Spleen (tissue), 11 donors: ENCODE measurements at regions not wholly inside any gene's neighbourhood (a gene's known extent, or its start where the extent isn't known, plus 50 kb on each side); places are given as distances from the start of the nearest gene placed in this dataset.

Source experiments
- DNase-seq: peaks from one replicate; pipeline ENCODE4 v3.0.0-alpha.2; 2020
- H3K27ac ChIP-seq, 8 donors: fragments of 200-600 bp; sonication (generic) in 7 of 8; 1 replicate in 4 of 8; 2 replicates in 4 of 8; pipeline versions ENCODE4 v1.5.0 to v1.8.0; 2016 to 2021; ENCODE audit warnings: inconsistent platforms in 4 of 8, mild to moderate bottlenecking in 4 of 8, moderate library complexity in 1 of 8
- H3K27me3 ChIP-seq, 7 donors: fragments of 200-600 bp; sonication (generic) in 6 of 7; replicated peaks in 1 of 7; 1 replicate in 4 of 7; 2 replicates in 3 of 7; pipeline versions ENCODE4 v1.5.0 to v1.8.0; 2016 to 2021; ENCODE audit warnings: inconsistent platforms in 3 of 7, mild to moderate bottlenecking in 1 of 7
- H3K36me3 ChIP-seq, 6 donors: fragments of 200-600 bp; sonication (generic) in 5 of 6; 1 replicate in 4 of 6; 2 replicates in 2 of 6; pipeline versions ENCODE4 v1.5.0 to v1.8.0; 2016 to 2021; ENCODE audit warnings: inconsistent platforms in 2 of 6
- H3K4me1 ChIP-seq, 6 donors: fragments of 200-600 bp; sonication (generic) in 5 of 6; 1 replicate in 3 of 6; 2 replicates in 3 of 6; pipeline versions ENCODE4 v1.5.0 to v1.8.0; 2016 to 2021; ENCODE audit warnings: inconsistent platforms in 3 of 6
- H3K4me3 ChIP-seq, 8 donors: fragments of 200-600 bp; sonication (generic) in 7 of 8; 1 replicate in 4 of 8; 2 replicates in 4 of 8; pipeline versions ENCODE4 v1.5.0 to v1.8.0; 2016 to 2021; ENCODE audit warnings: inconsistent platforms in 4 of 8, mild to moderate bottlenecking in 4 of 8, moderate library complexity in 2 of 8
- H3K9me3 ChIP-seq, 8 donors: fragments of 200-600 bp; sonication (generic) in 7 of 8; 1 replicate in 4 of 8; 2 replicates in 4 of 8; pipeline versions ENCODE4 v1.5.0 to v1.8.0; 2016 to 2021; ENCODE audit warnings: inconsistent platforms in 4 of 8
- POLR2A ChIP-seq, 3 donors: fragments of 450-650 bp; IDR thresholded peaks; one replicate each; pipeline ENCODE4 v1.5.1; 2017; ENCODE audit warnings: antibody characterized with exemption in 3 of 3, mild to moderate bottlenecking in 1 of 3
- POLR2AphosphoS5 ChIP-seq, 3 donors: sonication (generic); formaldehyde crosslinking; IDR thresholded peaks; one replicate each; pipeline ENCODE4 v1.5.1; 2017; ENCODE audit warnings: antibody characterized with exemption in 3 of 3
- WGBS, 5 donors: extraction: QIAGEN DNeasy Blood & Tissue Kit in 3 of 5; methylation state at CpG; one replicate each; pipeline versions ENCODE4 v1.1.5 to v1.1.7; 2013 to 2018; 5-methylcytosine and 5-hydroxymethylcytosine counted together
- intact Hi-C: fragments of 100-400 bp; cut with DNase I; formaldehyde crosslinking; loops from one replicate; pipeline ENCODE4 v1.15.0; 2023; ENCODE audit warnings: low total_unique reads
- TF ChIP-seq, protein P1 (sequence below), 11 experiments: fragments of 200-600 bp in 7 of 11; fragments of 450-650 bp in 4 of 11; sonication (generic) in 4 of 11; IDR thresholded peaks in 8 of 11; conservative IDR thresholded peaks in 3 of 11; 1 replicate in 7 of 11; 2 replicates in 4 of 11; pipeline versions ENCODE4 v1.4.0 to v1.8.0; 2016 to 2021; ENCODE audit warnings: antibody characterized with exemption in 11 of 11, inconsistent platforms in 4 of 11, mild to moderate bottlenecking in 1 of 11
- donor health status: healthy with polysubstance abuse.
- donor health status: DM: no; HTN: no; CAD: no; lungs with moderate emphysema.
- donor health status: DM: no; HTN: no; CAD: no.
- donor health status: Bipolar disorder and iron deficiency.
- donor health status: healthy.
- donor health status: DM: no; HTN: no; CAD: no.
- donor health status: DM: yes; HTN: yes; CAD: no.

DNA sequence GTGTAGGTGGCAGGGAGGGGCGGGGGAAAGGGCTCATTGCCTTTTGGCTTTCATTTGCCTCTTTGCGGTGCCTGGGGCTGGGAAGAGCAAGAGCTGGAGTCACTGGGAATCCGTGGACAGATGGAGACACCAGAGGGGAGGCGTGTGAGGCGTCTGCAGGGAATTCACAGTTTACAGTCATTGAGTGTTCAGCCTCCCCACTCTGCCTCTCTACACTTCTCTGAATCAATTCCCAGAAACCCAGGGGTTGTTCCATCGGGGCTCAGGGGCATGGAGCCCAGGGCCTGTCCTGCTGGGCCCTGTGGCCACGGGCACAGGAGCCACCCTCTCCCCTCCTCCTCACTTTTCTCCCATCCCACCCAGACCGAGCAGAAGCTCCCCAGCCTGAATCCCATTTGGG lies 160.5 kb upstream of the NAV2 start:
- no peaks in the 10 kb centered on the region for H3K27me3 ChIP-seq
- no peak overlapping the region for H3K4me3 ChIP-seq
- no peak overlapping the region for H3K27ac ChIP-seq
- TF ChIP-seq POLR2A (IDR thresholded peaks at IDR 0.05) (no peak), POLR2AphosphoS5 (IDR thresholded peaks at IDR 0.05) (no peak)
- TF ChIP-seq, protein P1, sequence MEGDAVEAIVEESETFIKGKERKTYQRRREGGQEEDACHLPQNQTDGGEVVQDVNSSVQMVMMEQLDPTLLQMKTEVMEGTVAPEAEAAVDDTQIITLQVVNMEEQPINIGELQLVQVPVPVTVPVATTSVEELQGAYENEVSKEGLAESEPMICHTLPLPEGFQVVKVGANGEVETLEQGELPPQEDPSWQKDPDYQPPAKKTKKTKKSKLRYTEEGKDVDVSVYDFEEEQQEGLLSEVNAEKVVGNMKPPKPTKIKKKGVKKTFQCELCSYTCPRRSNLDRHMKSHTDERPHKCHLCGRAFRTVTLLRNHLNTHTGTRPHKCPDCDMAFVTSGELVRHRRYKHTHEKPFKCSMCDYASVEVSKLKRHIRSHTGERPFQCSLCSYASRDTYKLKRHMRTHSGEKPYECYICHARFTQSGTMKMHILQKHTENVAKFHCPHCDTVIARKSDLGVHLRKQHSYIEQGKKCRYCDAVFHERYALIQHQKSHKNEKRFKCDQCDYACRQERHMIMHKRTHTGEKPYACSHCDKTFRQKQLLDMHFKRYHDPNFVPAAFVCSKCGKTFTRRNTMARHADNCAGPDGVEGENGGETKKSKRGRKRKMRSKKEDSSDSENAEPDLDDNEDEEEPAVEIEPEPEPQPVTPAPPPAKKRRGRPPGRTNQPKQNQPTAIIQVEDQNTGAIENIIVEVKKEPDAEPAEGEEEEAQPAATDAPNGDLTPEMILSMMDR (IDR thresholded peaks at IDR 0.05 in 8 of 11, conservative IDR thresholded peaks at IDR 0.05 in 3 of 11), result no peak
- WGBS, 5 donors, result 72 to 87% (median 80%) methylated on average over 8 of the region's 8 CpGs
- DNase-seq, result no peak
- intact Hi-C loops, result loop anchor here (5.0 kb wide), 3 partner anchors 240 to 475 kb away; no protein-coding TSS in a partner anchor
- peaks cover 0 to 4% (median 0%) of the 10 kb centered on the region in 6 donors for H3K4me1 ChIP-seq
- no peaks in the 10 kb centered on the region for H3K9me3 ChIP-seq
- H3K36me3 ChIP-seq, result no peaks in the 10 kb centered on the region

GRCh38 chr11:19551457-19551856 lies 161.2 kb upstream of the NAV2 start:
- no peaks in the 10 kb centered on the region for H3K9me3 ChIP-seq
- TF ChIP-seq, protein P1 (IDR thresholded peaks at IDR 0.05 in 8 of 11, conservative IDR thresholded peaks at IDR 0.05 in 3 of 11), result no peak
- no peak for TF ChIP-seq POLR2A (IDR thresholded peaks at IDR 0.05)
- TF ChIP-seq POLR2AphosphoS5 (IDR thresholded peaks at IDR 0.05), result no peak
- intact Hi-C loops, result loop anchor here (5.0 kb wide), 3 partner anchors 239 to 474 kb away; no protein-coding TSS in a partner anchor
- H3K27ac ChIP-seq, result no peak overlapping the region
- no peaks in the 10 kb centered on the region for H3K36me3 ChIP-seq
- DNase-seq, result no peak
- no peak overlapping the region for H3K4me3 ChIP-seq
- 57 to 79% (median 67%) methylated on average over 4 of the region's 4 CpGs for WGBS, 5 donors
- H3K4me1 ChIP-seq, result peaks cover 0 to 4% (median 0%) of the 10 kb centered on the region in 6 donors
- no peaks in the 10 kb centered on the region for H3K27me3 ChIP-seq

- DNase-seq, result no peak
- 84 to 93% (median 85%) methylated on average over 3 of the region's 3 CpGs for WGBS, 5 donors
- no peaks in the 10 kb centered on the region for H3K36me3 ChIP-seq
- H3K4me1 ChIP-seq, result no peaks in the 10 kb centered on the region
- H3K9me3 ChIP-seq, result no peaks in the 10 kb centered on the region
- intact Hi-C loops, result no loop called here
- TF ChIP-seq POLR2AphosphoS5 (IDR thresholded peaks at IDR 0.05), result no peak
- TF ChIP-seq POLR2A (IDR thresholded peaks at IDR 0.05), result no peak
- TF ChIP-seq, protein P1 (IDR thresholded peaks at IDR 0.05 in 8 of 11, conservative IDR thresholded peaks at IDR 0.05 in 3 of 11), result no peak
- H3K27me3 ChIP-seq, result peaks cover 0 to 8% (median 0%) of the 10 kb centered on the region in 7 donors
- no peak overlapping the region for H3K27ac ChIP-seq
- H3K4me3 ChIP-seq, result no peak overlapping the region
Observed at GRCh38 chr11:19547044-19547443, 165.6 kb upstream of the NAV2 start.

DNA sequence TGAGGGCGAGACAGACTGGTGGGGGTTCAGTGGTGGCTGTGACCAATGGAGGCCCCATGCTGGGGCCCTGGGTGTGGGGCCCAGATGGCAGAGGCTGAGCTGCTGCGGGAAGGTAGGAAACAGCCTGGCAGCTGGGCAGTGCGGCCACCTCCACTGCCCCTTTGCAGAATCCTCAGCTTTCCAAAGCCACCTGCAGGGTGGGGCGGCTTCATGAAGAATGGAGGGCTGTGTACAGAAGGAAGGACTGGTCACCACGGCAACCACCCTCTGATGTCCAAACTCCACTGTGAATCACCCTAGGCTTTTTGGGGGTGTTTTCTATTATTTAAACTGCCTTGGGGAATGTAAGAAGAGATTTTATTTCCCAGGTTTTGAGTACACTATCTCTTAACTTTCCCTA lies 166.3 kb upstream of the NAV2 start:
- DNase-seq, result no peak
- H3K4me1 ChIP-seq, result no peaks in the 10 kb centered on the region
- WGBS, 5 donors, result 89 to 100% (median 90%) methylated on average over 3 to 5 of the region's 5 CpGs
- peaks cover 0 to 8% (median 0%) of the 10 kb centered on the region in 7 donors for H3K27me3 ChIP-seq
- no peak overlapping the region for H3K27ac ChIP-seq
- H3K9me3 ChIP-seq, result no peaks in the 10 kb centered on the region
- intact Hi-C loops, result no loop called here
- no peaks in the 10 kb centered on the region for H3K36me3 ChIP-seq
- H3K4me3 ChIP-seq, result no peak overlapping the region
- TF ChIP-seq POLR2AphosphoS5 (IDR thresholded peaks at IDR 0.05) (no peak), POLR2A (IDR thresholded peaks at IDR 0.05) (no peak)
- TF ChIP-seq, protein P1 (IDR thresholded peaks at IDR 0.05 in 8 of 11, conservative IDR thresholded peaks at IDR 0.05 in 3 of 11), result no peak
